Upper lobe of left lung (tissue), 6 donors: ENCODE measurements at regions not wholly inside any gene's neighbourhood (a gene's known extent, or its start where the extent isn't known, plus 50 kb on each side); places are given as distances from the start of the nearest gene placed in this dataset.
"Not testable (repeated sequence)": the region's sequence is repeated elsewhere in the genome, so short reads cannot be mapped to it uniquely, and the experiment has no call there.

Experiments used
- ATAC-seq, 2 donors: fragments of 200-7000 bp; cut with Tn5 transposase; one replicate each; pipeline ENCODE4 v1.9.1; 2022; ENCODE audit warnings: mild to moderate bottlenecking in 2 of 2, moderate library complexity in 2 of 2; ENCODE audit not compliant: low FRiP score in 2 of 2
- DNase-seq, 2 donors: peaks; one replicate each; pipeline ENCODE4 v3.0.0-alpha.2; 2019 to 2020
- H3K27ac ChIP-seq, 4 donors: fragments of 200-600 bp; sonication (generic); one replicate each; pipeline ENCODE4 v1.5.1; 2016 to 2019
- H3K27me3 ChIP-seq, 4 donors: fragments of 200-600 bp; sonication (generic); one replicate each; pipeline ENCODE4 v1.5.1; 2017 to 2019
- H3K36me3 ChIP-seq, 4 donors: fragments of 200-600 bp; sonication (generic); one replicate each; pipeline ENCODE4 v1.5.1; 2016 to 2019
- H3K4me1 ChIP-seq, 4 donors: fragments of 200-600 bp; sonication (generic); one replicate each; pipeline ENCODE4 v1.5.1; 2018 to 2019
- H3K4me3 ChIP-seq, 4 donors: fragments of 200-600 bp; sonication (generic); one replicate each; pipeline ENCODE4 v1.5.1; 2017 to 2019; ENCODE audit warnings: mild to moderate bottlenecking in 2 of 4, moderate library complexity in 1 of 4
- H3K9me3 ChIP-seq, 4 donors: fragments of 200-600 bp; sonication (generic); one replicate each; pipeline ENCODE4 v1.5.1; 2018 to 2019
- EP300 ChIP-seq, 4 donors: sonication (generic); formaldehyde crosslinking; IDR thresholded peaks; one replicate each; pipeline ENCODE4 v1.5.1; 2017; ENCODE audit warnings: antibody characterized with exemption in 4 of 4, control low read depth in 2 of 4
- POLR2A ChIP-seq, 4 donors: fragments of 450-650 bp; IDR thresholded peaks; one replicate each; pipeline ENCODE4 v1.5.1; 2016 to 2017; ENCODE audit warnings: antibody characterized with exemption in 4 of 4, mild to moderate bottlenecking in 2 of 4
- POLR2AphosphoS5 ChIP-seq, 2 donors: sonication (generic); formaldehyde crosslinking; IDR thresholded peaks; one replicate each; pipeline ENCODE4 v1.5.1; 2017; ENCODE audit warnings: antibody characterized with exemption in 2 of 2
- WGBS, 2 donors: methylation state at CpG; one replicate each; pipeline ENCODE4 v1.1.5; 2017 to 2018; 5-methylcytosine and 5-hydroxymethylcytosine counted together
- TF ChIP-seq, protein P1 (sequence below), 6 experiments: fragments of 450-650 bp in 4 of 6; fragments of 200-600 bp in 2 of 6; sonication (generic) in 2 of 6; IDR thresholded peaks; one replicate each; pipeline ENCODE4 v1.5.1; 2016 to 2019; ENCODE audit warnings: antibody characterized with exemption in 6 of 6
- donor health status: DM: no; HTN: no; CAD: no; lungs with moderate emphysema.
- donor health status: DM: no; HTN: yes; CAD: no; lungs with severe emphysema.

DNA sequence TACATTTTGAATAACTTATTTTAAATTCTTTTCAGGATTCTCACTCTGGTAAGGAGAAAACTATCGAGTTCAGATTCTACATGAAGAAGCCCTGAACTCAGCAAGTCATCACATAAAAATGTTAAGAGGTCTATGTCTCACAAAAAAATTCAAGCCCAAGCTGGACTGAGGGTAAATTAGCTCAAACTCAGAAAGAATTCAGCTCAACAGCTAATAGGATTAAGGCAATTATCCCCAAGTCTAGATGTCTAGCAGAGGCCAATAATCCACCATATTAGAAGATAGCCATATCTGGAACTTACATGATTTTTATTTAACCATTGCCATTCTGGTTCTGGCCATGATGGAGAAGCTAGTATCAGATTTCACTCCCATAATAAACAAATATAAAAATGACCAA lies 909.7 kb downstream of the PLOD2 start:
- no peaks in the 10 kb centered on the region for H3K27me3 ChIP-seq
- H3K4me1 ChIP-seq: no peaks in the 10 kb centered on the region
- no peak overlapping the region for H3K4me3 ChIP-seq
- no peaks in the 10 kb centered on the region for H3K36me3 ChIP-seq
- peaks cover 0 to 20% (median 8%) of the 10 kb centered on the region in 4 donors for H3K9me3 ChIP-seq
- H3K27ac ChIP-seq: no peak overlapping the region
- TF ChIP-seq, protein P1, sequence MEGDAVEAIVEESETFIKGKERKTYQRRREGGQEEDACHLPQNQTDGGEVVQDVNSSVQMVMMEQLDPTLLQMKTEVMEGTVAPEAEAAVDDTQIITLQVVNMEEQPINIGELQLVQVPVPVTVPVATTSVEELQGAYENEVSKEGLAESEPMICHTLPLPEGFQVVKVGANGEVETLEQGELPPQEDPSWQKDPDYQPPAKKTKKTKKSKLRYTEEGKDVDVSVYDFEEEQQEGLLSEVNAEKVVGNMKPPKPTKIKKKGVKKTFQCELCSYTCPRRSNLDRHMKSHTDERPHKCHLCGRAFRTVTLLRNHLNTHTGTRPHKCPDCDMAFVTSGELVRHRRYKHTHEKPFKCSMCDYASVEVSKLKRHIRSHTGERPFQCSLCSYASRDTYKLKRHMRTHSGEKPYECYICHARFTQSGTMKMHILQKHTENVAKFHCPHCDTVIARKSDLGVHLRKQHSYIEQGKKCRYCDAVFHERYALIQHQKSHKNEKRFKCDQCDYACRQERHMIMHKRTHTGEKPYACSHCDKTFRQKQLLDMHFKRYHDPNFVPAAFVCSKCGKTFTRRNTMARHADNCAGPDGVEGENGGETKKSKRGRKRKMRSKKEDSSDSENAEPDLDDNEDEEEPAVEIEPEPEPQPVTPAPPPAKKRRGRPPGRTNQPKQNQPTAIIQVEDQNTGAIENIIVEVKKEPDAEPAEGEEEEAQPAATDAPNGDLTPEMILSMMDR (IDR thresholded peaks at IDR 0.05): no peak
- TF ChIP-seq POLR2AphosphoS5 (IDR thresholded peaks at IDR 0.05): no peak
- TF ChIP-seq POLR2A (IDR thresholded peaks at IDR 0.05): no peak
- no peak for TF ChIP-seq EP300 (IDR thresholded peaks at IDR 0.05)
- no peak for DNase-seq
- ATAC-seq: no peak
- WGBS, 2 donors: 69 to 74% methylated on average over 1 of the region's 1 CpG

DNA sequence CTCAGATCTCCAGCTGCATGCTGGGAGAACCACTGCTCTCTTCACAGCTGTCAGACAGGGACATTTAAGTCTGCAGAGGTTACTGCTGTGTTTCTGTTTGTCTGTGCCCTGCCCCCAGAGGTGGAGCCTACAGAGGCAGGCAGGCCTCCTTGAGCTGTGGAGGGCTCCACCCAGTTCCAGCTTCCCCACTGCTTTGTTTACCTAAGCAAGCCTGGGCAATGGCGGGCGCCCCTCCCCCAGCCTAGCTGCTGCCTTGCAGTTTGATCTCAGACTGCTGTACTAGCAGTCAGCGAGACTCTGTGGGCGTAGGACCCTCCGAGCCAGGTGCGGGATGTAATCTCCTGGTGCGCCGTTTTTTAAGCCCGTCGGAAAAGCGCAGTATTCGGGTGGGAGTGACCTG lies 903.0 kb downstream of the PLOD2 start:
- H3K4me3 ChIP-seq, H3K27me3 ChIP-seq, H3K4me1 ChIP-seq, H3K9me3 ChIP-seq, H3K27ac ChIP-seq, H3K36me3 ChIP-seq, ATAC-seq: not testable (repeated sequence)
- WGBS, 2 donors: 83 to 100% methylated on average over 7 to 8 of the region's 12 CpGs
- peak in 1 of 2 donors; percentile 22 for DNase-seq

- H3K36me3 ChIP-seq: no peaks in the 10 kb centered on the region
- no peaks in the 10 kb centered on the region for H3K27me3 ChIP-seq
- 74 to 91% methylated on average over 3 of the region's 3 CpGs for WGBS, 2 donors
- no peak overlapping the region for H3K4me3 ChIP-seq
- TF ChIP-seq POLR2A (IDR thresholded peaks at IDR 0.05): no peak
- no peak for TF ChIP-seq POLR2AphosphoS5 (IDR thresholded peaks at IDR 0.05)
- TF ChIP-seq, protein P1 (IDR thresholded peaks at IDR 0.05): no peak
- no peak for TF ChIP-seq EP300 (IDR thresholded peaks at IDR 0.05)
- no peaks in the 10 kb centered on the region for H3K4me1 ChIP-seq
- H3K27ac ChIP-seq: no peak overlapping the region
- DNase-seq (no peak), ATAC-seq (no peak)
- H3K9me3 ChIP-seq: no peaks in the 10 kb centered on the region
Measured at GRCh38 chr3:145259166-145259880, 901.7 kb downstream of the PLOD2 start.

GRCh38 chr3:145263458-145263857 lies 897.5 kb downstream of the PLOD2 start:
- 88 to 100% methylated on average over 1 of the region's 1 CpG for WGBS, 2 donors
- not testable (repeated sequence) for H3K27me3 ChIP-seq, H3K4me1 ChIP-seq, H3K4me3 ChIP-seq, H3K9me3 ChIP-seq, H3K36me3 ChIP-seq, ATAC-seq, DNase-seq, H3K27ac ChIP-seq

- H3K4me1 ChIP-seq: no peaks in the 10 kb centered on the region
- no peaks in the 10 kb centered on the region for H3K27me3 ChIP-seq
- ATAC-seq (no peak), DNase-seq (no peak)
- H3K27ac ChIP-seq: no peak overlapping the region
- H3K4me3 ChIP-seq: no peak overlapping the region
- TF ChIP-seq, protein P1 (IDR thresholded peaks at IDR 0.05): no peak
- TF ChIP-seq POLR2AphosphoS5 (IDR thresholded peaks at IDR 0.05) (no peak), EP300 (IDR thresholded peaks at IDR 0.05) (no peak), POLR2A (IDR thresholded peaks at IDR 0.05) (no peak)
- H3K9me3 ChIP-seq: no peaks in the 10 kb centered on the region
- no peaks in the 10 kb centered on the region for H3K36me3 ChIP-seq
- 60 to 69% methylated on average over 6 of the region's 6 CpGs for WGBS, 2 donors
Measured at GRCh38 chr3:145266368-145266767, 894.6 kb downstream of the PLOD2 start.

GRCh38 chr3:145269106-145269505 lies 891.9 kb downstream of the PLOD2 start:
- no peak for DNase-seq

More at GRCh38 chr3:145269106-145269505, 891.9 kb downstream of the PLOD2 start:
- TF ChIP-seq POLR2A (IDR thresholded peaks at IDR 0.05) (no peak), POLR2AphosphoS5 (IDR thresholded peaks at IDR 0.05) (no peak), EP300 (IDR thresholded peaks at IDR 0.05) (no peak)
- TF ChIP-seq, protein P1 (IDR thresholded peaks at IDR 0.05): no peak
- Histone ChIP-seq H3K4me1 (no peaks in the 10 kb centered on the region), H3K4me3 (no peak overlapping the region), H3K27me3 (no peaks in the 10 kb centered on the region), H3K27ac (no peak overlapping the region), H3K9me3 (no peaks in the 10 kb centered on the region), H3K36me3 (no peaks in the 10 kb centered on the region)
- ATAC-seq: no peak
- WGBS, 2 donors: 87 to 90% methylated on average over 3 of the region's 3 CpGs
